ENCODE measurements at regions not wholly inside any gene's neighbourhood (a gene's known extent, or its start where the extent isn't known, plus 50 kb on each side); places are given as distances from the start of the nearest gene placed in this dataset.

GRCh38 chr10:33418301-33418700, 83.8 kb upstream of the NRP1 start:
- TF ChIP-seq CTCF (IDR thresholded peaks at IDR 0.05; ENCODE audit: control extremely low read depth in 1 of 3, insufficient read depth in 1 of 3, low read depth in 1 of 3, low read length in 3 of 3) (no peak), POU5F1 (IDR thresholded peaks at IDR 0.05; ENCODE audit: low read depth, low read length) (no peak), MAX (IDR thresholded peaks at IDR 0.05) (no peak), TCF12 (IDR thresholded peaks at IDR 0.05; ENCODE audit: low read depth, low read length) (no peak), POLR2AphosphoS5 (IDR thresholded peaks at IDR 0.05; ENCODE audit: low read depth, low read length) (no peak), ATF3 (IDR thresholded peaks at IDR 0.05; ENCODE audit: insufficient read depth, low read depth, low read length) (no peak)

Measured in H1 (cell line).